Testis (tissue), 2 donors: ENCODE measurements at regions not wholly inside any gene's neighbourhood (a gene's known extent, or its start where the extent isn't known, plus 50 kb on each side); places are given as distances from the start of the nearest gene placed in this dataset.

Experiments
- CTCF ChIP-seq, 3 experiments: fragments of 450-650 bp in 2 of 3; fragments of 200-600 bp in 1 of 3; sonication (generic) in 1 of 3; IDR thresholded peaks; one replicate each; pipeline ENCODE4 v1.5.1; 2016 to 2019; ENCODE audit warnings: antibody characterized with exemption in 3 of 3, mild to moderate bottlenecking in 2 of 3, moderate library complexity in 1 of 3
- POLR2A ChIP-seq: fragments of 450-650 bp; IDR thresholded peaks from one replicate; pipeline ENCODE4 v1.6.1; 2017; ENCODE audit warnings: antibody characterized with exemption, mild to moderate bottlenecking, moderate library complexity

- TF ChIP-seq CTCF (IDR thresholded peaks at IDR 0.05), result no peak
- no peak for TF ChIP-seq POLR2A
Measured at GRCh38 chr1:25167269-25168192, 64.8 kb downstream of the SYF2 start.
